Suprapubic skin (tissue), 4 donors: ENCODE measurements at regions not wholly inside any gene's neighbourhood (a gene's known extent, or its start where the extent isn't known, plus 50 kb on each side); places are given as distances from the start of the nearest gene placed in this dataset.
"Not testable (repeated sequence)": the region's sequence is repeated elsewhere in the genome, so short reads cannot be mapped to it uniquely, and the experiment has no call there.

ENCODE experiments used
- POLR2A ChIP-seq, 2 donors: fragments of 450-650 bp; IDR thresholded peaks; one replicate each; pipeline ENCODE4 v1.6.1; 2017; ENCODE audit warnings: antibody characterized with exemption in 2 of 2, mild to moderate bottlenecking in 2 of 2, moderate library complexity in 2 of 2
- POLR2AphosphoS5 ChIP-seq, 3 donors: sonication (generic); formaldehyde crosslinking; IDR thresholded peaks; one replicate each; pipeline ENCODE4 v1.6.1; 2017; ENCODE audit warnings: antibody characterized with exemption in 3 of 3

GRCh38 chr9:90694187-90694586, 51.6 kb upstream of the DIRAS2 start:
- not testable (repeated sequence) for TF ChIP-seq POLR2A, POLR2AphosphoS5 (IDR thresholded peaks at IDR 0.05)
